Lower lobe of right lung (tissue), 2 donors: ENCODE measurements at regions not wholly inside any gene's neighbourhood (a gene's known extent, or its start where the extent isn't known, plus 50 kb on each side); places are given as distances from the start of the nearest gene placed in this dataset.

Experiments
- ATAC-seq, 2 donors: fragments of 200-7000 bp; cut with Tn5 transposase; one replicate each; pipeline ENCODE4 v1.9.1; 2020 to 2022; ENCODE audit warnings: mild to moderate bottlenecking in 2 of 2, moderate library complexity in 2 of 2
- DNase-seq: peaks from one replicate; pipeline ENCODE4 v3.0.0-alpha.2; 2020
- H3K27ac ChIP-seq: fragments of 200-600 bp; one replicate; pipeline ENCODE4 v1.8.0; 2022
- H3K27me3 ChIP-seq: fragments of 200-600 bp; one replicate; pipeline ENCODE4 v1.8.0; 2022; ENCODE audit warnings: low read depth
- H3K36me3 ChIP-seq: fragments of 200-600 bp; one replicate; pipeline ENCODE4 v1.8.0; 2022; ENCODE audit warnings: mild to moderate bottlenecking
- H3K4me1 ChIP-seq: fragments of 200-600 bp; one replicate; pipeline ENCODE4 v1.8.0; 2022
- H3K4me3 ChIP-seq: fragments of 200-600 bp; one replicate; pipeline ENCODE4 v1.8.0; 2022; ENCODE audit warnings: mild to moderate bottlenecking
- H3K9me3 ChIP-seq: fragments of 200-600 bp; one replicate; pipeline ENCODE4 v1.8.0; 2022
- intact Hi-C: fragments of 100-400 bp; cut with DNase I; formaldehyde crosslinking; loops from one replicate; pipeline ENCODE4 v1.11.0; 2022
- TF ChIP-seq, protein P1 (sequence below): fragments of 200-600 bp; IDR thresholded peaks from one replicate; pipeline ENCODE4 v1.8.0; 2022; ENCODE audit warnings: antibody characterized with exemption, mild to moderate bottlenecking
- donor health status: DM: no; HTN: yes; CAD: no; lungs with severe emphysema.

DNA sequence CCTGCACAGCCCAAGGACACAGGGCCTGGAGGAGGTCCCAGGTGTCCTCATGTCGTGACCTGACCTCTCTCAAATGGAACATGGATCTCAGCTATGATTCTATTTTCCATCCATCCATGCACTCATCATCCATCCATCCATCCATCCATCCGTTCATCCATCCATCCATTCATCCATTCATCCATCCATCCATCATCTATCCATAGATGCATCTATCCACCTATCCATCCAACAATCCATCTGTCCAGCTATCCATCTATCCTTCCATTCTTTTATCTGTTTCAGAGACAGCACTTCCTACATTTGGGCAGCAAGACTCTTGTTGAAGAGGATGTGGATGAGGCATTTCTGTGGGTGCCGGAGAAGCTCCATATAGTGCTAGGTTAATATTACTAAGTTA, 86.7 kb downstream of the SCGB2B2 start:
- no peak overlapping the region for H3K4me3 ChIP-seq
- no peak for DNase-seq
- TF ChIP-seq, protein P1, sequence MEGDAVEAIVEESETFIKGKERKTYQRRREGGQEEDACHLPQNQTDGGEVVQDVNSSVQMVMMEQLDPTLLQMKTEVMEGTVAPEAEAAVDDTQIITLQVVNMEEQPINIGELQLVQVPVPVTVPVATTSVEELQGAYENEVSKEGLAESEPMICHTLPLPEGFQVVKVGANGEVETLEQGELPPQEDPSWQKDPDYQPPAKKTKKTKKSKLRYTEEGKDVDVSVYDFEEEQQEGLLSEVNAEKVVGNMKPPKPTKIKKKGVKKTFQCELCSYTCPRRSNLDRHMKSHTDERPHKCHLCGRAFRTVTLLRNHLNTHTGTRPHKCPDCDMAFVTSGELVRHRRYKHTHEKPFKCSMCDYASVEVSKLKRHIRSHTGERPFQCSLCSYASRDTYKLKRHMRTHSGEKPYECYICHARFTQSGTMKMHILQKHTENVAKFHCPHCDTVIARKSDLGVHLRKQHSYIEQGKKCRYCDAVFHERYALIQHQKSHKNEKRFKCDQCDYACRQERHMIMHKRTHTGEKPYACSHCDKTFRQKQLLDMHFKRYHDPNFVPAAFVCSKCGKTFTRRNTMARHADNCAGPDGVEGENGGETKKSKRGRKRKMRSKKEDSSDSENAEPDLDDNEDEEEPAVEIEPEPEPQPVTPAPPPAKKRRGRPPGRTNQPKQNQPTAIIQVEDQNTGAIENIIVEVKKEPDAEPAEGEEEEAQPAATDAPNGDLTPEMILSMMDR = no peak
- intact Hi-C loops = no loop called here
- ATAC-seq = no peak
- H3K9me3 ChIP-seq = peaks cover 5% of the 10 kb centered on the region
- H3K36me3 ChIP-seq = no peaks in the 10 kb centered on the region
- H3K27ac ChIP-seq = no peak overlapping the region
- H3K27me3 ChIP-seq = no peaks in the 10 kb centered on the region
- no peaks in the 10 kb centered on the region for H3K4me1 ChIP-seq

DNA sequence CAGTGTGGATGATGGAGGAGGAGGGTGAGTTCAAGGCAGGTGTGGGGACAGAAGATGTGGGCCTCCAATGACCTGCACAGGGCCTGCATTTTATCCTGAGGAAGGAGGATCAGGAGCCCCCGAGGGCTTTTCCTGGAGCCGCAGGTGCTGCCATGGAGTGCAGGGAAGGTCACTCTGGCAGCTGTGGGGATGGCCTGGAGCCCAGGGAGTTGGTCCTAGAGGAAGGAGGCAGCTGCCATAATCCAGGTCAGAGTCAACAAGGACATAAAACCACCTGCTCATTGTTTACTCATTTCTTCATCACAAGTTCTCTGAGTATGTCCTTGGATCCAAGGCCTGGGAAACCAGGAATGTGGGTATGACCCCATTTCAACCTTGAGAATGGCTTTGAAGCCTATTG, 87.2 kb downstream of the SCGB2B2 start:
- no peak overlapping the region for H3K4me3 ChIP-seq
- H3K27me3 ChIP-seq = no peaks in the 10 kb centered on the region
- no peaks in the 10 kb centered on the region for H3K36me3 ChIP-seq
- TF ChIP-seq, protein P1 = no peak
- DNase-seq = no peak
- peaks cover 5% of the 10 kb centered on the region for H3K9me3 ChIP-seq
- intact Hi-C loops = no loop called here
- H3K27ac ChIP-seq = no peak overlapping the region
- H3K4me1 ChIP-seq = no peaks in the 10 kb centered on the region
- no peak for ATAC-seq

DNA sequence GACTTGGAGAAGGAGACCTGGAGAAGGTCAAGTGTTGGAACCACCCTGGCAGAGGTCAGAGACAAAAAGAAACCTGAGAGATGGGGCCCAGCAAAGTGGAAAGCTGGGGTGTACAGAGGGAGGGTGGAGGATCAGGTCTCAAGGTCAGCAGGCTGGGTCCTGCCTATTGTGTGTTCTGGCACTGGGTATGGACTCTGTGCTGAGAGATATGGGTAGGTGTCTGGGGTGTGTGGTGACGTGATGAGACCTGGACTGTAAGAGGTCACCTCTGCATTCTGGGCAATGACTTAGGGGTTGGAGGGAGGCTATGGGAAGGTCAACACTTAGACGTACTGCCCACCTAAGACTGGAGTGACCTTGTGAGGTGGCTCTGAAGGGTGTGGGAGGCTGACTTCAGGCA, 88.1 kb downstream of the SCGB2B2 start:
- TF ChIP-seq, protein P1 = no peak
- Histone ChIP-seq H3K36me3 (no peaks in the 10 kb centered on the region), H3K4me3 (no peak overlapping the region), H3K27ac (no peak overlapping the region), H3K27me3 (no peaks in the 10 kb centered on the region), H3K4me1 (no peaks in the 10 kb centered on the region), H3K9me3 (peaks cover 5% of the 10 kb centered on the region)
- no peak for DNase-seq
- peak in 1 of 2 donors; percentile 29 for ATAC-seq
- intact Hi-C loops = no loop called here

- Histone ChIP-seq H3K9me3 (peaks cover 5% of the 10 kb centered on the region), H3K4me3 (no peak overlapping the region), H3K4me1 (no peaks in the 10 kb centered on the region), H3K36me3 (no peaks in the 10 kb centered on the region), H3K27ac (no peak overlapping the region), H3K27me3 (no peaks in the 10 kb centered on the region)
- intact Hi-C loops = no loop called here
- TF ChIP-seq, protein P1 = no peak
- no peak for ATAC-seq
- no peak for DNase-seq
Measured at GRCh38 chr19:34588249-34588648, 88.7 kb downstream of the SCGB2B2 start.

GRCh38 chr19:34580408-34580807, 96.6 kb downstream of the SCGB2B2 start:
- no peak for ATAC-seq
- Histone ChIP-seq H3K4me1 (no peaks in the 10 kb centered on the region), H3K36me3 (no peaks in the 10 kb centered on the region), H3K27me3 (no peaks in the 10 kb centered on the region), H3K4me3 (no peak overlapping the region), H3K9me3 (no peaks in the 10 kb centered on the region), H3K27ac (no peak overlapping the region)
- TF ChIP-seq, protein P1 = no peak
- intact Hi-C loops = no loop called here
- DNase-seq = no peak

DNA sequence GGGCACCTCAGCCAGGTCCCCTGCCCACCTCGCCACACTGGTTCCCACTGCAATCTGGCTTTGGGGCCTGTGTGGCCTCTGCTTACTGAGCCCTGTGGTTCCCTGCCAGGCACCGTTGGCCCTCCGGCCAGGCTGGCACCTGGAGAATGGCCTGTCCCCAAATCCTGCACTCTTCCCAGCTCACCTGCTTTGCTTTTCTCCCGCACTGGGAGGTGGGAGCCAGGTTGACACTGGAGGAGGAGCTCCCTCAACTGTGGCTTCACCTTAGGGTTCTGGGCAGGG, 97.0 kb downstream of the SCGB2B2 start:
- H3K4me1 ChIP-seq = no peaks in the 10 kb centered on the region
- TF ChIP-seq, protein P1 = no peak
- DNase-seq (no peak), ATAC-seq (no peak)
- H3K9me3 ChIP-seq = no peaks in the 10 kb centered on the region
- no peaks in the 10 kb centered on the region for H3K27me3 ChIP-seq
- intact Hi-C loops = no loop called here
- no peaks in the 10 kb centered on the region for H3K36me3 ChIP-seq
- H3K4me3 ChIP-seq = no peak overlapping the region
- no peak overlapping the region for H3K27ac ChIP-seq
